GM04503 (cell line): ENCODE measurements at regions not wholly inside any gene's neighbourhood (a gene's known extent, or its start where the extent isn't known, plus 50 kb on each side); places are given as distances from the start of the nearest gene placed in this dataset.

ENCODE experiments used
- DNase-seq: peaks from one replicate; pipeline ENCODE4 v3.0.0-alpha.2; 2012; ENCODE audit warnings: low read depth

GRCh38 chr10:117868151-117868550 is 178.6 kb downstream of the RAB11FIP2 start:
- no peak for DNase-seq

DNA sequence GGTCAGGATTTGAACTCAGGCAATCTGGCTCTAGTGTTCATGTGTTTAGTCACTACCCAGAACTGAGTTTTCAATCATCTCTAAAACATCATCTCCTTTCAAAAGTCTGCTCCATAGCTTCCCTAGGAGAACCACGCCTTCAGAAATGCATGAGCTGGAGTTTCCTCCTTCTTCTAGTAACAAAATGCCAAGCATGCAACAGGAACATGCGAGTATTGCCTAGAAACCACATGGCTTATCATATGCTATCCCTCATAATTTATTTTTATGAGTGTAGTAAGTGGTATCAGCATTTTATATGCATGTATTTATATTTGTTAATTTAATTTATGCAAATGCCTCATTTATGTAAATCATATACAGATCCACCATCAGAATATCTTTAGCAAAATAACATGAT is 170.9 kb downstream of the RAB11FIP2 start:
- no peak for DNase-seq

GRCh38 chr10:117876210-117876609 is 170.5 kb downstream of the RAB11FIP2 start:
- no peak for DNase-seq

DNA sequence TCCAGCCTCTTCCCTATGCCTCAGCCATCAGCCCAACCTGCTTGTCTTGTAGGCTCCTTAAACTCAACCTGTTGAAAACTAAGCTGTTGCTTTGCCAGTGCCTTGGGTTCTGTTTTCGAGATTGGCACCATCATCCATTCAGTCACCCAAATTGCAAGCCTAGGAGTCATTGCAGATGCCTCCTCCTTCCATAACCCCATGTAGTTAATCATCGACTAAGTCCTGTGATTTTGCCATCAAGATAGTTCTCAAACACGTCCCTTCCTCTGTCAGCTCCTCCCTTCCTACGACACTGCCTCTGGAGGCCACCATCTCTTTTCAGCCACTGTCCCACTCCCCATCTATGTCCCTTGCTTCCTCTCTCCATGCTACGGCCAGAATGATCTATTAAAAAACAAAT is 168.1 kb downstream of the RAB11FIP2 start:
- DNase-seq, result no peak

- DNase-seq, result no peak
Measured at GRCh38 chr10:117884093-117884492, 162.6 kb downstream of the RAB11FIP2 start.

- no peak for DNase-seq
Measured at GRCh38 chr10:117884592-117884991, 162.1 kb downstream of the RAB11FIP2 start.

GRCh38 chr10:117885206-117885829 is 161.4 kb downstream of the RAB11FIP2 start:
- DNase-seq, result no peak

DNA sequence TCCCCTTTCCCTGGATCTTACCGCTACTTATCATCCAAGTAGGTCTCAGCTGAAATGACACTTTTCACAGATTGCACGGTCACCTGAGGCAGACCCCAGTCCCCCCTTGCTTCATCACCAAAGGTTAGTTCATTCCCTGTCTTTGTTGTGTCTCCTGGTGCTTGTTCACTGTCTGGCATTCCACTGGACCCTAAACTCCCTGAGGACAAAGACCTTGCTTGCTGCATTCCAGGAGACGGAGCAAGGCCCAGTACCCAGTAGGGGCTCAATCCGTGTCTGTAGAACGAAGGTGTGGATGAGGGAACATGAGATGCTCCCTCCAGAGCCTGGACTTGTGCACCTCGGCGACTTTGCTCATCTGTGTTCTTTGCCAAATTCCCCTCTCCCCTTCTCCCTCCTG is 160.0 kb downstream of the RAB11FIP2 start:
- DNase-seq, result no peak

DNA sequence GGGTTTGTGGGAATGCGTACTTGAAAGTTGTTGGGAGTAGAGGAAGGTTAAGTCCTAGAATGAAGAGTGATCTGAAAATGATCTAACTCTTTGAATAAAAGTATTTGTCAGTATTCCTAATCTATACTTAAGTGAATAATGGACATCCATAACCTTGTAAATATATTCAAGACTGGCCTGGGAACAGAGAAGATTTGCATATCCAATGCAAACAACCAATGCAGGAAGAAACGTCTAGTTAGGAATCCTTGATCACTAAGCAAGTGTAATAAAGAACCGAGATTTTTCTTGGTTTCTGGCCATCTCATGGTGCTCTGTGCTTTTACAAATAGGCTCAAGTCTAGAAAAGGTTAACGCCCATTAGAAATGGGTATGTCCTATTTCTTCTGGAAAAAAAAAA is 157.1 kb downstream of the RAB11FIP2 start:
- no peak for DNase-seq

DNA sequence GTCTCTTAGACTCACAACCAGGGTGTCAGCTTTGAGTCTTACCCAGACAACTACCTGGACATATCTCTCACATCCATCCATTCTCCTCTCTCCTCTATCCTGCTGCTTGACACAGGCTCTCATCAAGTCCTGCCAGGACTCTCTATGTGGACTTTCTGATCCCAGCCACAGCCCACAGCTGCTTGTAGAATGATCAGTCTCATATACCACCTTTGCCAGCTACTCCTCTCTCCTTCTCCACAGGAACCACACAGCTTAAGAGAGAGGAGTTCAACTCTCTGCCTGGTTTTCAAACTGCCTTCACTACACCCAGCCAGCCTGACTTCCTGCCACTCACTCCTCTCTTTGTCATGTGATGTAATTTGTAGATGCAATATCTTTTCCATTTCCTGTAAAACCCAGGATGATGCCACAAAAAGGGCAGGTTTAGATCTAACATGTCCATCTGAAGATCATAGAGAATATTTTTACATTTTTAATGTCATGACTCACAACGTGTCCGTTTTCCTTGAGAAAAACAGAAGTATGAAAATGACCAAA is 154.0 kb downstream of the RAB11FIP2 start:
- no peak for DNase-seq

- no peak for DNase-seq
Measured at GRCh38 chr10:117894339-117894738, 152.4 kb downstream of the RAB11FIP2 start.

GRCh38 chr10:117896517-117896916 is 150.2 kb downstream of the RAB11FIP2 start:
- DNase-seq, result no peak

- no peak for DNase-seq
Measured at GRCh38 chr10:117899181-117899683, 147.5 kb downstream of the RAB11FIP2 start.

- DNase-seq, result no peak
Measured at GRCh38 chr10:117900280-117900679, 146.5 kb downstream of the RAB11FIP2 start.

- DNase-seq, result no peak
Measured at GRCh38 chr10:117903854-117904253, 142.9 kb downstream of the RAB11FIP2 start.

- DNase-seq, result no peak
Measured at GRCh38 chr10:117905404-117905803, 141.3 kb downstream of the RAB11FIP2 start.

GRCh38 chr10:117911684-117912083 is 135.1 kb downstream of the RAB11FIP2 start:
- DNase-seq, result no peak

- DNase-seq, result no peak
Measured at GRCh38 chr10:117914334-117914733, 132.4 kb downstream of the RAB11FIP2 start.

DNA sequence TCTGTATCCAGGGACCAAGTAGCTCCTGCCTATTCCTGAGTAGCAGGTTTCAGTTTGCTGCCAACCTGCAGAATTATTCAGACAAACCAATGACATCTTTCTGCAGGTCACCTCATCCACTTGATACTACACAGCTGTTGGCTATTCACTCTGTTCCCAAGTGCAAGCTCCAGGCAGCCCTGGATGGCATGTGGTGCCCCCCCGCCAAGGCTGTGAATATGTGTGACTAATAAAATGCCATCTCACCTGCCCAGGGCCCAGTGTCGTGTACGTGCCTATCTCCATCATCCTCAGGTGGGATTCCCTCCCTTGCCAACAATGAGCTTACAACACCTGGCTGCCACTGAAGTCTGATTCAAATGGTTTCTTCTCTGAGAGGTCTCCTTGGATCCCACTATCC is 125.8 kb downstream of the RAB11FIP2 start:
- DNase-seq, result no peak

DNA sequence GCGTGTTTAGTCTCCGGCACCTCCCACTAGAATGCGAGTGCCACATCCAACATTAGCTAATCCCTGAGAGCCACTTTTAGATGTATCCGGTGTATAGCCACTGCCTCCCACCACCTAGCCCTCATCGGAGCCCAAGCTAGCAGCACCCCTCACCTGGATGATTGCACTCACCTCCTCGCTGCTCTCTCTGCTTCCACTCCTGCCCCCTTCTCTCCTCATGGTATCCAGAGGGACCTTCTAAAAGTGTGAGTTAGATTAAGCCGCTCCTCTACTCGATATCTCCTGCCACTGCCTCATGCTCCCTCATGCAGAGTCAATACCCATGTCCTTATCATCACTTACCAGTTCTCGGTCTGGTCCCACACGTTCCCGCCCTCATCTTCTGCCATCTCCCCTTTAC is 125.3 kb downstream of the RAB11FIP2 start:
- no peak for DNase-seq

DNA sequence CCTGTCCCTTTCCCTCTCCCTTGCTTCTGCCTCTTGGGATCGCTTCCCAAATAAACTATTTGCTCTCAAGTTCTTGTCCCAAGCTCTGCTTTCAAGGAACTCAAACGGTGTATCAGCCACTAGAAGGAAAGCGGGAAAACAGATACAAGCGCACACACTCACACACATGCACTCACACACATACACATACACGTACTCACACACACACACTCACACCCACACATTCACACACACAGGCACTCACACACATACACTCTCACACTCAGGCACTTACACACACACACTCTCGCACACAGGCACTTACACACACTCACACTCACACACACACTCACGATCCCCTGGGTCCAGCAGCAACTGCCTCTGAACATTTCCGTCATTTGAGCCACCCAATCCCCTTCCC is 121.9 kb downstream of the RAB11FIP2 start:
- DNase-seq, result no peak

DNA sequence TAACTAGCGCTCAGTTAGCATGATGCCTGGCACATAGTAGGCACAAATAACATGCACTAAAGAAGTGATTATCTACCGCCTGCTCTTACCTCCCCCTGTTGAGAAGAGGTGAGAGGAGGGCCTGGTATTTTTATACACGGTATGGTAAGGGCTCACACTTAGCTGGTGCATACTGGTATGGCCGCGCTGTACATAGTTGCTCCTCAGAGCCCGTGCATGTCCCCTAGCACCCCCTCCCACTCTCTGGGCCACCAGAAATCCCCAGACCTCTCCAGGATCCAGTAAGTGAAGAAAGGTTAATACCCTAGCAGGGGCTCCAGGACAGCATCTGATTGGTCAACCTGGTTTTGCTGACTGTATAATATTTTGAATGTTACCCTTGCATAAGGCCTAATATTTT is 121.4 kb downstream of the RAB11FIP2 start:
- no peak for DNase-seq

GRCh38 chr10:117926491-117926890 is 120.2 kb downstream of the RAB11FIP2 start:
- no peak for DNase-seq

DNA sequence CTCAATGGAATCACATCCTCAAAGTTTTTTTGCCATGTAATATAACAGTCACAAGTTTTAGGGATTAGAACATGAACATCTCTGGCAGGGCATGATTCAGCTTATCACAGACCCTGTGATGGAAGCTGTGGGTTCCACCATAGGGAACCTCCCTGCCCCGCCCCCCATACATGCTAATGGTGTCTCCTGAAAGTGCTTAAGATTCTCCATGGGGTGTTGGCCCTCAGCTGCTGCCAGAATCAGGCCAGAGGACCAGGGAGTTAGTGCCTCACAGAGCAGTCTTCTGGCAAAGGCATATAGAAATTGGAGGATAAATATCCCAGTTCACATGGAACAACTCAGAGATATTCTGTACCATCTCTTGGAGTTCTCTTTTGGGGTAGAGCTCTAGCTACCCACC is 119.4 kb downstream of the RAB11FIP2 start:
- DNase-seq, result no peak
